OCI-LY1 (cell line): ENCODE measurements at regions not wholly inside any gene's neighbourhood (a gene's known extent, or its start where the extent isn't known, plus 50 kb on each side); places are given as distances from the start of the nearest gene placed in this dataset.

Experiments
- H2AFZ ChIP-seq: fragments of 200-600 bp; sonication (generic), shearing (Covaris generic); 2 replicates; pipeline ENCODE4 v1.6.0; 2014; ENCODE audit warnings: antibody characterized with exemption, mild to moderate bottlenecking, low read length
- H3F3A ChIP-seq: fragments of 200-600 bp; sonication (generic), shearing (Covaris generic); 2 replicates; pipeline ENCODE4 v1.6.0; 2014; ENCODE audit warnings: mild to moderate bottlenecking, antibody characterized with exemption, low read length, moderate library complexity; ENCODE audit not compliant: insufficient read depth
- H3K27ac ChIP-seq: fragments of 200-600 bp; sonication (generic); 2 replicates; pipeline ENCODE4 v1.5.1; 2014; ENCODE audit warnings: low read length, mixed run types, mild to moderate bottlenecking, low read depth; ENCODE audit not compliant: poor library complexity, severe bottlenecking
- H3K27me3 ChIP-seq: fragments of 200-600 bp; sonication (generic); 2 replicates; pipeline ENCODE4 v1.6.0; 2014; ENCODE audit warnings: antibody characterized with exemption, mild to moderate bottlenecking, low read length, moderate library complexity; ENCODE audit not compliant: insufficient read depth
- H3K36me3 ChIP-seq: fragments of 200-600 bp; sonication (generic); 2 replicates; pipeline ENCODE4 v1.6.1; 2014; ENCODE audit warnings: mild to moderate bottlenecking, antibody characterized with exemption, low read length, moderate library complexity, mixed read lengths; ENCODE audit not compliant: insufficient read depth
- H3K4me1 ChIP-seq: fragments of 200-600 bp; sonication (generic); 2 replicates; pipeline ENCODE4 v1.5.1; 2014; ENCODE audit warnings: mild to moderate bottlenecking, low read length, moderate library complexity; ENCODE audit not compliant: insufficient read depth, severe bottlenecking
- H3K4me2 ChIP-seq: fragments of 200-600 bp; sonication (generic), shearing (Covaris generic); 2 replicates; pipeline ENCODE4 v1.6.1; 2014; ENCODE audit warnings: low read length
- H3K4me3 ChIP-seq: fragments of 200-600 bp; sonication (generic); 2 replicates; pipeline ENCODE4 v1.5.1; 2014; ENCODE audit warnings: low read length, low read depth, mild to moderate bottlenecking, mixed read lengths; ENCODE audit not compliant: poor library complexity, severe bottlenecking
- H3K79me2 ChIP-seq: fragments of 200-600 bp; shearing (Covaris generic); 2 replicates; pipeline ENCODE4 v1.6.1; 2016; ENCODE audit warnings: mixed run types, low read length, mixed read lengths; ENCODE audit not compliant: insufficient read depth
- H3K9ac ChIP-seq: fragments of 200-600 bp; sonication (generic), shearing (Covaris generic); 2 replicates; pipeline ENCODE4 v1.6.1; 2014; ENCODE audit warnings: mild to moderate bottlenecking, low read length, mixed read lengths
- H3K9me2 ChIP-seq: fragments of 200-600 bp; sonication (generic), shearing (Covaris generic); 2 replicates; pipeline ENCODE4 v1.6.1; 2014; ENCODE audit warnings: low read depth, mild to moderate bottlenecking, low read length, mixed read lengths
- H3K9me3 ChIP-seq: fragments of 200-600 bp; shearing (Covaris generic); 2 replicates; pipeline ENCODE4 v1.6.1; 2014; ENCODE audit warnings: low read length, mixed read lengths
- H4K20me1 ChIP-seq: fragments of 200-600 bp; sonication (generic), shearing (Covaris generic); 2 replicates; pipeline ENCODE4 v1.6.0; 2016; ENCODE audit warnings: mild to moderate bottlenecking, low read length; ENCODE audit not compliant: insufficient read depth
- EZH2 ChIP-seq: fragments of 200-600 bp; sonication (generic), shearing (Covaris generic); IDR thresholded peaks from 2 replicates; pipeline ENCODE4 v1.8.0; 2017; ENCODE audit warnings: borderline replicate concordance, mixed run types, mild to moderate bottlenecking, antibody characterized with exemption, low read length, moderate library complexity, mixed read lengths
- TF ChIP-seq, protein P1 (sequence below): fragments of 200-600 bp; sonication (generic), shearing (Covaris generic); IDR thresholded peaks from 2 replicates; pipeline ENCODE4 v1.5.1; 2017; ENCODE audit warnings: mild to moderate bottlenecking, antibody characterized with exemption, low read length, moderate library complexity, mixed read lengths

DNA sequence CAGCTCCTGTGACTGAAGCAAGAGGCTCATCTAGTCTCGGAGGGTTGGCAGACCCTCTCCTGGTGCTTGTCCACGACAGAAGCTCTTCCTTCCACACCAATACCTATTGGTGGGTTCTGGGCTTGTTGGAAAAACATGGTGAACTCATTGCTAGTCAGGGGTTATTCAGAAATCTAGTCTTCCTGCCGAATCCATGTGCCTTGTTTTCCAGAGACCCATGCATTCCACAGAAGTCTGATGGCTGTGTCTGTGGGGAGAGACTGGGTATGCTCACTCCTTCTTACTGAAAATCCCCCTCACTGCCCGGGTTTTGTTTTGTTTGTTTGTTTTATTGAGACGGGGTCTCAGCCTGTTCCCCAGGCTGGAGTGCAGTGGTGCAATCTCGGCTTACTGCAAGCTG, 138.3 kb downstream of the DNAJB6 start:
- no peak for TF ChIP-seq EZH2
- TF ChIP-seq, protein P1, sequence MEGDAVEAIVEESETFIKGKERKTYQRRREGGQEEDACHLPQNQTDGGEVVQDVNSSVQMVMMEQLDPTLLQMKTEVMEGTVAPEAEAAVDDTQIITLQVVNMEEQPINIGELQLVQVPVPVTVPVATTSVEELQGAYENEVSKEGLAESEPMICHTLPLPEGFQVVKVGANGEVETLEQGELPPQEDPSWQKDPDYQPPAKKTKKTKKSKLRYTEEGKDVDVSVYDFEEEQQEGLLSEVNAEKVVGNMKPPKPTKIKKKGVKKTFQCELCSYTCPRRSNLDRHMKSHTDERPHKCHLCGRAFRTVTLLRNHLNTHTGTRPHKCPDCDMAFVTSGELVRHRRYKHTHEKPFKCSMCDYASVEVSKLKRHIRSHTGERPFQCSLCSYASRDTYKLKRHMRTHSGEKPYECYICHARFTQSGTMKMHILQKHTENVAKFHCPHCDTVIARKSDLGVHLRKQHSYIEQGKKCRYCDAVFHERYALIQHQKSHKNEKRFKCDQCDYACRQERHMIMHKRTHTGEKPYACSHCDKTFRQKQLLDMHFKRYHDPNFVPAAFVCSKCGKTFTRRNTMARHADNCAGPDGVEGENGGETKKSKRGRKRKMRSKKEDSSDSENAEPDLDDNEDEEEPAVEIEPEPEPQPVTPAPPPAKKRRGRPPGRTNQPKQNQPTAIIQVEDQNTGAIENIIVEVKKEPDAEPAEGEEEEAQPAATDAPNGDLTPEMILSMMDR: no peak
- H3K27ac ChIP-seq: no peak overlapping the region
- no peak overlapping the region for H3K4me3 ChIP-seq
- H3K27me3 ChIP-seq: no peaks in the 10 kb centered on the region
- H3K9ac ChIP-seq: no peak overlapping the region
- no peaks in the 10 kb centered on the region for H3K4me1 ChIP-seq
- no peak overlapping the region for H3K4me2 ChIP-seq
- H3K36me3 ChIP-seq: no peaks in the 10 kb centered on the region
- no peaks in the 10 kb centered on the region for H3K9me2 ChIP-seq
- H2AFZ ChIP-seq: no peak overlapping the region
- no peaks in the 10 kb centered on the region for H4K20me1 ChIP-seq
- H3F3A ChIP-seq: no peaks in the 10 kb centered on the region
- peaks cover 16% of the 10 kb centered on the region for H3K9me3 ChIP-seq
- no peaks in the 10 kb centered on the region for H3K79me2 ChIP-seq

GRCh38 chr7:157475601-157476000, 138.8 kb downstream of the DNAJB6 start:
- no peak for TF ChIP-seq EZH2
- TF ChIP-seq, protein P1: no peak
- no peaks in the 10 kb centered on the region for H3K9me2 ChIP-seq
- H3K4me1 ChIP-seq: no peaks in the 10 kb centered on the region
- H3K27me3 ChIP-seq: no peaks in the 10 kb centered on the region
- H3K27ac ChIP-seq: no peak overlapping the region
- no peak overlapping the region for H3K4me2 ChIP-seq
- peaks cover 16% of the 10 kb centered on the region for H3K9me3 ChIP-seq
- H3K36me3 ChIP-seq: no peaks in the 10 kb centered on the region
- H3K4me3 ChIP-seq: no peak overlapping the region
- H3K79me2 ChIP-seq: no peaks in the 10 kb centered on the region
- H4K20me1 ChIP-seq: no peaks in the 10 kb centered on the region
- H3K9ac ChIP-seq: no peak overlapping the region
- H3F3A ChIP-seq: no peaks in the 10 kb centered on the region
- H2AFZ ChIP-seq: no peak overlapping the region

DNA sequence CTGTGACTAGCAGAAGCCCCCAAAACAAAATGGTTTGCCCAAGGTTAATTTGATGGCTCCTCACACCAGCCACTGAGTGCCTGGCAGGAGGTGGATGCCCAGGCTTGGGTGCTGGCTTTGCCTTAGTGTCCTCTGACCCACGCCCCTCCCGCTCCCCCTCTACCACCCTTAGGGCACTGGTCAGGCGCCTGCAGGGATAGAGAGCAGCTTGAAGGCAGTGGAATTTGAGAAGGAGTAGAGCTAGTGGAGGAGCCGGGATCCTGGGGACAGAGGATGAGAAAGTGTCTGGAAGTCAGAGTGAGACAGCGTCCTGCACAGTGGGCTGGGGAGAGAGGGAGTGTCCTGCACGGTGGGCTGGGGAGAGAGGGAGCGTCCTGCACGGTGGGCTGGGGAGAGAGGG, 139.4 kb downstream of the DNAJB6 start:
- Histone ChIP-seq H3K9me3 (peaks cover 16% of the 10 kb centered on the region), H3K27me3 (no peaks in the 10 kb centered on the region), H2AFZ (no peak overlapping the region), H3K27ac (no peak overlapping the region), H3K36me3 (no peaks in the 10 kb centered on the region), H3K4me3 (no peak overlapping the region), H3K4me1 (no peaks in the 10 kb centered on the region), H3K4me2 (no peak overlapping the region), H4K20me1 (no peaks in the 10 kb centered on the region), H3K79me2 (no peaks in the 10 kb centered on the region), H3F3A (no peaks in the 10 kb centered on the region), H3K9ac (no peak overlapping the region), H3K9me2 (no peaks in the 10 kb centered on the region)
- TF ChIP-seq, protein P1: no peak
- TF ChIP-seq EZH2: no peak
